Skeletal muscle satellite cell (primary cell): ENCODE measurements at regions not wholly inside any gene's neighbourhood (a gene's known extent, or its start where the extent isn't known, plus 50 kb on each side); places are given as distances from the start of the nearest gene placed in this dataset.

ENCODE experiments used
- H3K27me3 ChIP-seq: 2 replicates; pipeline ENCODE4 v1.7.0; 2013; ENCODE audit warnings: low read length; ENCODE audit not compliant: control insufficient read depth, insufficient read depth
- H3K36me3 ChIP-seq: 2 replicates; pipeline ENCODE4 v1.7.0; 2013; ENCODE audit warnings: mild to moderate bottlenecking, control low read depth, low read length; ENCODE audit not compliant: insufficient read depth
- H3K4me1 ChIP-seq: 2 replicates; pipeline ENCODE4 v1.7.0; 2013; ENCODE audit warnings: low read length; ENCODE audit not compliant: control insufficient read depth, insufficient read depth
- H3K4me2 ChIP-seq: 2 replicates; pipeline ENCODE4 v1.7.0; 2013; ENCODE audit warnings: mild to moderate bottlenecking, low read length
- H3K4me3 ChIP-seq: 2 replicates; pipeline ENCODE4 v1.7.0; 2013; ENCODE audit warnings: low read length
- H3K9ac ChIP-seq: 2 replicates; pipeline ENCODE4 v1.7.0; 2013; ENCODE audit warnings: mild to moderate bottlenecking, low read depth, low read length, moderate library complexity
- H3K9me3 ChIP-seq: replicated peaks from 2 replicates; pipeline ENCODE4 v1.7.0; 2013; ENCODE audit warnings: mild to moderate bottlenecking, control low read depth, low read length

- H3K36me3 ChIP-seq, result no peaks in the 10 kb centered on the region
- no peaks in the 10 kb centered on the region for H3K27me3 ChIP-seq
- no peak overlapping the region for H3K9ac ChIP-seq
- H3K9me3 ChIP-seq, result no peaks in the 10 kb centered on the region
- peaks cover 17% of the 10 kb centered on the region for H3K4me1 ChIP-seq
- H3K4me3 ChIP-seq, result no peak overlapping the region
- H3K4me2 ChIP-seq, result no peak overlapping the region
These were observed 172.1 kb upstream of the ARL4C start for GRCh38 chr2:234669001-234669400.

- Histone ChIP-seq H3K4me2 (no peak overlapping the region), H3K4me1 (peaks cover 11% of the 10 kb centered on the region), H3K4me3 (no peak overlapping the region), H3K27me3 (no peaks in the 10 kb centered on the region), H3K9ac (no peak overlapping the region), H3K36me3 (no peaks in the 10 kb centered on the region), H3K9me3 (no peaks in the 10 kb centered on the region)
These were observed 170.0 kb upstream of the ARL4C start for GRCh38 chr2:234666911-234667310.

- Histone ChIP-seq H3K4me3 (no peak overlapping the region), H3K4me2 (no peak overlapping the region), H3K4me1 (peaks cover 8% of the 10 kb centered on the region), H3K36me3 (no peaks in the 10 kb centered on the region), H3K9ac (no peak overlapping the region), H3K9me3 (no peaks in the 10 kb centered on the region), H3K27me3 (no peaks in the 10 kb centered on the region)
These were observed 168.4 kb upstream of the ARL4C start for GRCh38 chr2:234665304-234665703.

GRCh38 chr2:234661849-234662248, 165.0 kb upstream of the ARL4C start:
- Histone ChIP-seq H3K36me3 (no peaks in the 10 kb centered on the region), H3K4me3 (no peak overlapping the region), H3K9me3 (no peaks in the 10 kb centered on the region), H3K27me3 (no peaks in the 10 kb centered on the region), H3K4me1 (no peaks in the 10 kb centered on the region), H3K4me2 (no peak overlapping the region), H3K9ac (no peak overlapping the region)

- Histone ChIP-seq H3K4me1 (no peaks in the 10 kb centered on the region), H3K9me3 (no peaks in the 10 kb centered on the region), H3K27me3 (no peaks in the 10 kb centered on the region), H3K36me3 (no peaks in the 10 kb centered on the region), H3K4me2 (no peak overlapping the region), H3K4me3 (no peak overlapping the region), H3K9ac (no peak overlapping the region)
These were observed 164.3 kb upstream of the ARL4C start for GRCh38 chr2:234661175-234661574.

GRCh38 chr2:234655706-234656105, 158.8 kb upstream of the ARL4C start:
- H3K36me3 ChIP-seq, result no peaks in the 10 kb centered on the region
- no peaks in the 10 kb centered on the region for H3K27me3 ChIP-seq
- no peak overlapping the region for H3K4me3 ChIP-seq
- no peaks in the 10 kb centered on the region for H3K9me3 ChIP-seq
- H3K4me2 ChIP-seq, result no peak overlapping the region
- no peaks in the 10 kb centered on the region for H3K4me1 ChIP-seq
- H3K9ac ChIP-seq, result no peak overlapping the region

- no peak overlapping the region for H3K9ac ChIP-seq
- no peaks in the 10 kb centered on the region for H3K36me3 ChIP-seq
- no peaks in the 10 kb centered on the region for H3K4me1 ChIP-seq
- H3K4me3 ChIP-seq, result no peak overlapping the region
- H3K9me3 ChIP-seq, result no peaks in the 10 kb centered on the region
- no peak overlapping the region for H3K4me2 ChIP-seq
- H3K27me3 ChIP-seq, result no peaks in the 10 kb centered on the region
These were observed 154.0 kb upstream of the ARL4C start for GRCh38 chr2:234650911-234651310.

GRCh38 chr2:234649951-234650350, 153.1 kb upstream of the ARL4C start:
- H3K9ac ChIP-seq, result no peak overlapping the region
- H3K36me3 ChIP-seq, result no peaks in the 10 kb centered on the region
- no peaks in the 10 kb centered on the region for H3K4me1 ChIP-seq
- no peak overlapping the region for H3K4me3 ChIP-seq
- H3K9me3 ChIP-seq, result no peaks in the 10 kb centered on the region
- no peak overlapping the region for H3K4me2 ChIP-seq
- no peaks in the 10 kb centered on the region for H3K27me3 ChIP-seq

GRCh38 chr2:234643407-234643806, 146.5 kb upstream of the ARL4C start:
- Histone ChIP-seq H3K9me3 (no peaks in the 10 kb centered on the region), H3K4me1 (no peaks in the 10 kb centered on the region), H3K9ac (no peak overlapping the region), H3K4me2 (no peak overlapping the region), H3K4me3 (no peak overlapping the region), H3K36me3 (no peaks in the 10 kb centered on the region), H3K27me3 (peaks cover 3% of the 10 kb centered on the region)

GRCh38 chr2:234641086-234641485, 144.2 kb upstream of the ARL4C start:
- Histone ChIP-seq H3K27me3 (peaks cover 3% of the 10 kb centered on the region), H3K4me2 (no peak overlapping the region), H3K4me3 (no peak overlapping the region), H3K9me3 (no peaks in the 10 kb centered on the region), H3K4me1 (no peaks in the 10 kb centered on the region), H3K9ac (no peak overlapping the region), H3K36me3 (no peaks in the 10 kb centered on the region)

GRCh38 chr2:234640657-234641056, 143.8 kb upstream of the ARL4C start:
- no peak overlapping the region for H3K4me2 ChIP-seq
- no peaks in the 10 kb centered on the region for H3K4me1 ChIP-seq
- no peak overlapping the region for H3K4me3 ChIP-seq
- no peak overlapping the region for H3K9ac ChIP-seq
- H3K27me3 ChIP-seq, result peaks cover 3% of the 10 kb centered on the region
- no peaks in the 10 kb centered on the region for H3K36me3 ChIP-seq
- no peaks in the 10 kb centered on the region for H3K9me3 ChIP-seq

GRCh38 chr2:234638966-234639365, 142.1 kb upstream of the ARL4C start:
- Histone ChIP-seq H3K4me1 (no peaks in the 10 kb centered on the region), H3K4me3 (no peak overlapping the region), H3K36me3 (no peaks in the 10 kb centered on the region), H3K9ac (no peak overlapping the region), H3K9me3 (no peaks in the 10 kb centered on the region), H3K4me2 (no peak overlapping the region), H3K27me3 (peaks cover 3% of the 10 kb centered on the region)
